Posterior cingulate gyrus (tissue), 11 donors: ENCODE measurements at regions not wholly inside any gene's neighbourhood (a gene's known extent, or its start where the extent isn't known, plus 50 kb on each side); places are given as distances from the start of the nearest gene placed in this dataset.
A peak's percentile ranks its signal among the peaks of the same experiment; 100 is the strongest.

Experiments used
- DNase-seq, 10 donors: peaks; one replicate each; pipeline versions ENCODE4 v3.0.0 to v3.0.0-alpha.2; 2020 to 2021; ENCODE audit warnings: mixed read lengths in 3 of 10
- intact Hi-C: fragments of 100-400 bp; cut with DNase I; formaldehyde crosslinking; loops from one replicate; pipeline ENCODE4 v1.15.1; 2023

DNA sequence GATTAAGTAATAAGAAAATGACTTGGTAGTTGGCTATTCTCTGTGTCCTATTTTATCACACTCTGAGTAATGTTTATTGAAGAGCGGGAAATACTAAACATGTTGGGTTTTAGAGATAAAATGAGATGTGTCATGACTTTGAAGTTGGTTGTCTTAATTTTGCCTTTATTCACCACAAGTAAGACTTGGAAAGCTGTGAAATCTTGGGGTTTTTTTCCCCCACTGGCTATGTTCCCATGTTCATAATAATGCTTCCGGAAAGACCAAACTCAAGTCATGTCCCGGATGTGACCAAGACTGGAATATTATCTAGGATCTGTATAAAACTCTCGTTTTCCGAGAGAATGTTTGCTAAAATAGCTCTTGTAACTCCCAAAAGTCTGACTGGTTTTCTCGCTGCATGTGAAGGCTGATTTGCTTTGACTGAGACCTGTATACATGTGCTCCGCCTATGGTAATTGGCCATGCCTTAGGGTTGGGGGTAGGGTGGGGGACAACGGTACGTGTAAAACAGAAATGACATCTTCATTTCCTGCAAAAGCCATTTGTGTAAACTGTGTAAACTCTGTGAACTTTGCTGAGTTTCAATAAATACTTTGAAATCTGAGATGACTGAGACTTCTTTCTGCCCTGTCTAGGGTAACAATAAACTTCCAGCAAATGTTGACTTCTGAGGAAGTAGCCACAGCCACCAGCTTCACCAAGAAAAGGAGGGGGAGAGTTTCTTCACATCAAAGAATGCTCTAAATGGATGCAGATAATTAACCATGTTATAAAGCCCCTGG, 169.6 kb downstream of the ZNF365 start:
- DNase-seq: no peak

DNA sequence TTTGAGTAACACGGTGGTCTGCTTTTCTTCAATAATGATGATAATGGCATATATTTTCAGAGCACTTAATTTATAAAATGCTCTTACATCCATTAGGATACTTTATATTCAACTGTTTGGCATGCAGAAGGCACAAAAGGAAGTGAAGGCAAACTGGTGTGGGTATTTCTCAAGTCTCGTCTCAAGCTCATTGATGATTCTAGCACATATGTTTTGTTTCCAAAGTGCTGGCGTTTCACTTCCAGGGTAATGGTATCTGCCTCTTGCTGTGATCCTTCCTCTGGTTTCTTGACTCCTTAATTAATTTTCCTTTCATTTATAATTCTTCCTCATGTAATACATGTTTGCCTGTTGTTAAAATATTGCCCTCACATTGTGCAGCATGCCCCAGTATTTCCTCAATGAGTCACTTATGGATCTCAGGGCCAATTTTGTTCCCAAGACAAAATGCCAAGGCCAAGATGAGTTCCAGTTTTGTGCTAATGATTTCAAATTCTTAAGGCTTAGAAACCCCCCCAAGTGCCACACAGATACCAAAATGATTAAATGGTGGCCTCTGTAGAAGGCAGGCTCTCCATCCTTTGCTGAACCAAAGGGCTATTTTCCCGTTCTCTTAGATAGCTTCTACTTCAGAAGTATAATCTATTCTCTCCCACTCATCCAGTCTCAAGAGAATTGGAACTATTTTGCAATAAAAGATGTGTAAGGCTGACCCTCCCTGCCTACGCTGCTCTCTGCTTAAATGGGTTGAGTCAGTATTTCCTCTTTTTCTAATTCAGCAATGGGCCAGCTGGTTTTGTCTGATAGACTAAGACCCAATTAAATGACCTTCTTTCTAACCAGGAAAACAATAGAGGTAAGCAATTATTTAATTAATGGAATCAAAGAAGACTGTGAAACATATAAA, 171.2 kb downstream of the ZNF365 start:
- intact Hi-C loops: no loop called here
- DNase-seq: no peak

More for the DNA sequence above, 169.6 kb downstream of the ZNF365 start:
- intact Hi-C loops: no loop called here

DNA sequence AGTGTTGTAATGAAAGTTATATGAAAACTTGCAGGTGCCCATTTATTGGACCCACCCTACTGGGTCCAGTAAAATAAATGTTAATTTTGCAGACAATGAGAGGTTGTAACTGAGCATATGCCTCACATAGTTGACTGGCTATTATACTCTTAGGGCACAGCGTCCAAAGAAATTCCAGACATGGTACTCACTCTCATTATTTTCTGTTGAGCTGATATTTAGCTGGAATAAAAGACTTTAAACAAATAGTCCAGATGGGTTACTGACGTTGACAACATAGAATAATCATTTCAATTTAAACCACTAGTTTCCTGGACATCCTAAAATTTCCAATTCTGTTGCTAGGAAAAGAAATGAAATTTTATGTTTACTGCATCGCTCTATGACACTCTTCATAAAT, 174.5 kb downstream of the ZNF365 start:
- intact Hi-C loops: no loop called here
- DNase-seq: no peak

DNA sequence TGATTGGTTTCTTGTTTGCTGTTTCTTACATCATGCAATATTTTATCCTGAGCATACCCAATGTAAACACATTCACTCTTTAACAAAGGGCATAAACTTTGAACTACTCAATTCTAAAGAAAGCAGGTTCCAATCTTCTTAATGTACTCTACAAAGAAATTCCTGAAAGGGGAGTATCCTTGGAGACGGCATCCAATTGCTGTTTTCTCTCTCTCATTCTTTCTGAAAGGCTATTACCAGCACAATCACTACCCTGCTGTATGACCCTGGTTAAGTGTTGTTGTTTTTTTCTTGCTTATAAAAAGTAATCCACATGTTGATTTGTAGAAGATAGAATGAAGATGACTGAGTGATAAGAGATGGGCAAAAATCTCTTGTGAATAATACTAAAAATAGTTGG, 176.0 kb downstream of the ZNF365 start:
- intact Hi-C loops: no loop called here
- DNase-seq: no peak

- peak in 2 of 10 donors; percentile 4 to 17 for DNase-seq
- intact Hi-C loops: no loop called here
Observed at GRCh38 chr10:62554632-62555199, 180.5 kb downstream of the ZNF365 start.

GRCh38 chr10:62559481-62560200, 185.5 kb downstream of the ZNF365 start:
- intact Hi-C loops: no loop called here
- no peak for DNase-seq

- DNase-seq: no peak
- intact Hi-C loops: no loop called here
Observed at GRCh38 chr10:62560201-62560819, 186.1 kb downstream of the ZNF365 start.

DNA sequence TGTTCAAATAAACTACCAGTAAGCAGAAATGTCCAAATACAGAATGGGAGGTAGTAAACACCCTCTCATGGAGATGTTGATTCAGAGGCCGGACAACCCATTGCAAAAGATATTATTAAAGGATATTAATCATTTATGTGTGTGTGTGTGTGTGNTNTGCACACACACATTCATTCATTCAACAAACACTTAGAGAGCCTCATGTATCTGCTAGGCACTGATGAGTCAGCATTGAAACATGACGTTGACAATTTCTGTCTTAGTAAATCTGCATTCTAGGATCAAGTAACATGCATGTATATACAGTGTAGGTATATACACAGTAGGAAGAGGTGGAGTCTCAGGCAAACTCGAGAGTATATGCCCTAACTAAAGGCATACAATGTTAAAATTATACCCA, 187.0 kb downstream of the ZNF365 start:
- DNase-seq: no peak
- intact Hi-C loops: no loop called here

DNA sequence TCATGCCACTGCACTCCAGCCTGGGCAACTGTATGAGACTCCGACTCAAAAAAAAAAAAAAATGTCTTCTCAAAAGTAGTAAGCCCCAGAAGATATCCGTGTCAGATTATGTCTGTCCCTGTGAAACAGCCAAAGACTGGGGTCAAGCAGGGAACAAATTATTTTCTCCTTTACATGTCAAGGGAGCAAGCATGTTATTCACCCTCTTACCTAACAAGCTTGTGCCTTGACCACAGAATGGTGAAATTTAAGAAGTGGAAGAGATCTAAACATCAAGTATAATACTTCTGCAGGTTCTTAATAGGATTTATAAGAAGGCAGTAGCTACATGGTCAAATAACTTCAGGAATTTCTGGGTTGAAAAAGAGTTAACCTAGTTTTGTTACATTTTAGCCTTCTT, 187.9 kb downstream of the ZNF365 start:
- intact Hi-C loops: no loop called here
- DNase-seq: no peak

GRCh38 chr10:62562795-62563194, 188.6 kb downstream of the ZNF365 start:
- intact Hi-C loops: no loop called here
- no peak for DNase-seq

- intact Hi-C loops: no loop called here
- DNase-seq: no peak
Observed at GRCh38 chr10:62573929-62574328, 199.8 kb downstream of the ZNF365 start.

- DNase-seq: no peak
- intact Hi-C loops: no loop called here
Observed at GRCh38 chr10:62577076-62577475, 202.9 kb downstream of the ZNF365 start.

DNA sequence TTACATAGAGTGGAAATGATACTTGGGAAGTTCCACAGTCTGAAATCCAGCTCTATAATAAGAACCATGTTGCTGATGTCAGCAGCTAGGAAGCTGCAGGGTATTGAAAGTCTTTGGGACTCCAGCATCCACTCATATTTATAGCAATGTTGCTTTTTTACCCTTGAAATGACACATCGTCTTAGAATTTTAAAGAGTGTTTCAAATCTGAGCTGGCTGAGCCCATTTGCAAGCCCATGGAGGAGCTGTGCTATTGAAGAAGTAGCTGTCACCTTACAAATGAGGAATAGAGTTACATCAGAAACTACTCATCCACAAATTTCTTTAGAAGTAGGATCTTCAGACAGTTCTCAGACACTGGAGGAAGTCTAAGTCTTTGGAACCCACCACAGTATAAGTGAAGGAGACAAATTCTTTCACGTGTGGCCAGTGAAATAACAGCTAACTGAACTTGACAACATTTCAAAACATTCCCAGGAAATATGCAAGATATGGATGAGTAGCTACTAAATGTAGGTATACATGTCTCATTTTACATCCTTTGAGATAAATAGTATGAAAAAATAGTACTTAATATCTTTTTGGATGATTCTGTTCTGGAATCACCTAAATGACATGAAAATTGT, 203.6 kb downstream of the ZNF365 start:
- intact Hi-C loops: no loop called here
- no peak for DNase-seq

GRCh38 chr10:62578301-62578700, 204.1 kb downstream of the ZNF365 start:
- no peak for DNase-seq
- intact Hi-C loops: no loop called here

DNA sequence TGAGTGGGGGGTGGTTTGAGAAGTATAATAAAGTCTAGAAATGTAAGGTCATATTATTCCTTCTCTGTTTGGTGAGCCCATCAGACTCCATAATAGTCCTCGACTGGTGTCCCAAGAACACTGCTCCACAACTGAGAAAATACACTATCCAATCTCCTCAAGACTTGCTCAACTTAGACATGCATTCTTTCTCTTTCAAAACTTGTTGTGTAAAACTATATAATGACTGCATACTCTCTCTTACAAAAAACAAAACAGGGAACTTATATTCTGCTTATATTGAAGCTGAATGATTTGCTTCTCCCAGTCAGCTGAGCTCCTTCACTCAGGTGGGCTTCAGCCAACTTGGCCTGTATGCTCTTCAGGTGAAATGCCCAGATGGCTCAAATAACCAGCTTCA, 204.7 kb downstream of the ZNF365 start:
- no peak for DNase-seq
- intact Hi-C loops: no loop called here

DNA sequence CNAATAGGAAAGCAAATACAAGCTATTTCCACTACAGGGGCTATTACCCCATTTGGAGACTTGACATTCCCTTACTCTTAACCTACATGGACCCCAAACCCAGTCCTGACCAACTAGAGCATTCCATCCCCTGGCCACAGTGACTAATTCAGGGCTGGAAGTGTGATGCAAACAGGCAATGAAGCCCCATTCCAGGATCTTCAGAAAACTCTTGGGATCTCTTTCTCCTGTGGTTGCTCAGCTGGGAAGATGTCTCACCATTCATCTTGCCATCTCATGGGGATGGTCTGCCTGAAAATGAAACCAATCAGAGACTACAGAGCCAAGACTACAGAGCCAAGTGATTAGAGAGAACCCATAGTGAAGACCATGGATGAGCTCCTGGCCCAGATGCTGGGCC, 206.2 kb downstream of the ZNF365 start:
- intact Hi-C loops: no loop called here
- no peak for DNase-seq

- intact Hi-C loops: no loop called here
Observed at GRCh38 chr10:62581351-62581750, 207.2 kb downstream of the ZNF365 start.

GRCh38 chr10:62582101-62582705, 208.0 kb downstream of the ZNF365 start:
- no peak for DNase-seq
- intact Hi-C loops: no loop called here

More at GRCh38 chr10:62581351-62581750, 207.2 kb downstream of the ZNF365 start:
- no peak for DNase-seq

DNA sequence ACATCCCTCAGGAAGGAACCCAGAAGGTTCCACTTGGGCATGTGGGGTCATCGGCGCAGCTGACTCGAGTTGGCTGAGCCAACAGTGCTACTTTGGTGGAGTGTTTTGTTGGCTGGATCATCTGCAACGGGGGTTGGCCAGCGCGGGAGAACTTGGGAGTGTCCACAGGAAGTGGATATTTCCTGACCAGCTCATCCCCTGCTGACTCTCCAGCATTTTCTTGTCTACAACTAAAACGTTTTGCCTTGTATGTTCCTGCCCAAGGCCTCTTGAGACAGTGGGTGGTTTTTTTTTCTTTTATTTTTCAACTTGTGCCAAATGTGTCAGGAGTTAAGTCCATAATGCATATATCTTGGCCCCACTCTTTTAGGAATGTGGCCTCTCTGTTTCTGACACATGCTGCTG, 208.6 kb downstream of the ZNF365 start:
- peak in 1 of 10 donors; percentile 28 for DNase-seq
- intact Hi-C loops: no loop called here
